GM23338 (cell line): ENCODE measurements at regions not wholly inside any gene's neighbourhood (a gene's known extent, or its start where the extent isn't known, plus 50 kb on each side); places are given as distances from the start of the nearest gene placed in this dataset.

ENCODE experiments used
- ATAC-seq: fragments of 200-7000 bp; cut with Tn5 transposase; 3 replicates; pipeline ENCODE4 v1.9.1; 2020
- DNase-seq: peaks from one replicate; pipeline ENCODE4 v3.0.0-alpha.2; 2015; ENCODE audit warnings: low spot score
- H2AFZ ChIP-seq: fragments of 200-600 bp; sonication (generic); 2 replicates; pipeline ENCODE4 v1.8.0; 2016; ENCODE audit warnings: antibody characterized with exemption, mild to moderate bottlenecking, moderate library complexity
- H3F3A ChIP-seq: fragments of 200-600 bp; sonication (generic); replicated peaks from 2 replicates; pipeline ENCODE4 v1.8.0; 2017; ENCODE audit warnings: antibody characterized with exemption, mixed run types, low read depth
- H3K27ac ChIP-seq: fragments of 200-600 bp; sonication (generic); 2 replicates; pipeline ENCODE4 v1.6.1; 2016; ENCODE audit warnings: low read depth
- H3K27me3 ChIP-seq: fragments of 200-600 bp; sonication (generic); 2 replicates; pipeline ENCODE4 v1.8.0; 2016; ENCODE audit warnings: mild to moderate bottlenecking, mixed run types, moderate library complexity; ENCODE audit not compliant: insufficient read depth
- H3K36me3 ChIP-seq: fragments of 200-600 bp; sonication (generic); 2 replicates; pipeline ENCODE4 v1.8.0; 2016; ENCODE audit warnings: mild to moderate bottlenecking; ENCODE audit not compliant: insufficient read depth
- H3K4me1 ChIP-seq: fragments of 200-600 bp; sonication (generic); 2 replicates; pipeline ENCODE4 v1.8.0; 2016; ENCODE audit warnings: mild to moderate bottlenecking, moderate library complexity; ENCODE audit not compliant: insufficient read depth
- H3K4me2 ChIP-seq: fragments of 200-600 bp; sonication (generic); 2 replicates; pipeline ENCODE4 v1.7.1; 2017; ENCODE audit warnings: mixed run types
- H3K4me3 ChIP-seq: fragments of 200-600 bp; sonication (generic); 2 replicates; pipeline ENCODE4 v1.6.1; 2016; ENCODE audit warnings: mixed run types
- H3K79me2 ChIP-seq: fragments of 200-600 bp; sonication (generic); replicated peaks from 2 replicates; pipeline ENCODE4 v1.8.0; 2017; ENCODE audit warnings: mild to moderate bottlenecking; ENCODE audit not compliant: insufficient read depth
- H3K9me2 ChIP-seq: fragments of 200-600 bp; sonication (generic); 2 replicates; pipeline ENCODE4 v1.8.0; 2017; ENCODE audit not compliant: insufficient read depth
- H4K20me1 ChIP-seq: fragments of 200-600 bp; sonication (generic); replicated peaks from 2 replicates; pipeline ENCODE4 v1.8.0; 2017; ENCODE audit warnings: mild to moderate bottlenecking; ENCODE audit not compliant: insufficient read depth
- H3K27ac Mint-ChIP-seq: 2 replicates; pipeline ENCODE4 v1.8.0; 2020; ENCODE audit warnings: inconsistent platforms, mild to moderate bottlenecking, moderate library complexity, mixed read lengths
- H3K27me3 Mint-ChIP-seq: 3 replicates; pipeline ENCODE4 v1.8.0; 2022; ENCODE audit warnings: low read depth, mild to moderate bottlenecking, moderate library complexity, mixed read lengths, inconsistent platforms; ENCODE audit not compliant: insufficient read depth, poor library complexity
- H3K36me3 Mint-ChIP-seq: 3 replicates; pipeline ENCODE4 v1.8.0; 2021; ENCODE audit warnings: low read depth, mild to moderate bottlenecking, inconsistent platforms, moderate library complexity, mixed read lengths
- H3K4me1 Mint-ChIP-seq: 3 replicates; pipeline ENCODE4 v1.8.0; 2020; ENCODE audit warnings: mild to moderate bottlenecking, inconsistent platforms, mixed read lengths
- H3K4me3 Mint-ChIP-seq: 3 replicates; pipeline ENCODE4 v1.8.0; 2021; ENCODE audit warnings: moderate library complexity, mild to moderate bottlenecking, inconsistent platforms, mixed read lengths
- H3K9me3 Mint-ChIP-seq: 3 replicates; pipeline ENCODE4 v1.8.0; 2020; ENCODE audit warnings: moderate library complexity, mild to moderate bottlenecking, inconsistent platforms, mixed read lengths
- CREB1 ChIP-seq: fragments of 250-450 bp; sonication (Bioruptor Pico); IDR thresholded peaks from 2 replicates; pipeline ENCODE4 v1.5.0; 2020; ENCODE audit warnings: low read depth, mild to moderate bottlenecking, moderate library complexity
- EZH2 ChIP-seq: fragments of 200-600 bp; sonication (generic); IDR thresholded peaks from one replicate; pipeline ENCODE4 v1.8.0; 2017; ENCODE audit warnings: antibody characterized with exemption, mild to moderate bottlenecking, low read depth; ENCODE audit not compliant: unreplicated experiment
- EZH2phosphoT487 ChIP-seq: fragments of 200-600 bp; sonication (generic); IDR thresholded peaks from one replicate; pipeline ENCODE4 v1.8.1; 2018; ENCODE audit warnings: antibody characterized with exemption; ENCODE audit not compliant: unreplicated experiment
- NANOG ChIP-seq: IDR thresholded peaks from 2 replicates; pipeline ENCODE4 v1.6.1; 2016; ENCODE audit warnings: antibody characterized with exemption, borderline replicate concordance
- POLR2AphosphoS5 ChIP-seq: IDR thresholded peaks from 2 replicates; pipeline ENCODE4 v1.6.1; 2016; ENCODE audit warnings: antibody characterized with exemption, low read depth
- STAT1 ChIP-seq: IDR thresholded peaks from one replicate; pipeline ENCODE4 v1.6.1; 2016; ENCODE audit warnings: antibody characterized with exemption; ENCODE audit not compliant: unreplicated experiment
- ZNF114 ChIP-seq: fragments of 250-450 bp; sonication (Bioruptor Pico); IDR thresholded peaks from 2 replicates; pipeline ENCODE4 v1.5.0; 2020; ENCODE audit warnings: mild to moderate bottlenecking, moderate library complexity
- ZNF331 ChIP-seq: fragments of 250-450 bp; sonication (Bioruptor Pico); IDR thresholded peaks from 2 replicates; pipeline ENCODE4 v1.5.0; 2020; ENCODE audit warnings: low read depth, mild to moderate bottlenecking, moderate library complexity
- TF ChIP-seq, protein P1 (sequence below), 2 experiments: fragments of 200-600 bp in 1 of 2; sonication (generic) in 1 of 2; conservative IDR thresholded peaks; 2 replicates each; pipeline versions ENCODE4 v1.5.1 to v1.6.1; 2016 to 2017; ENCODE audit warnings: antibody characterized with exemption in 2 of 2, low read depth in 2 of 2, mild to moderate bottlenecking in 2 of 2, moderate library complexity in 1 of 2
- TF ChIP-seq, protein P2 (sequence below): IDR thresholded peaks from one replicate; pipeline ENCODE4 v1.6.1; 2018; ENCODE audit warnings: antibody characterized with exemption; ENCODE audit not compliant: unreplicated experiment
- TF ChIP-seq, protein P3 (sequence below): IDR thresholded peaks from 2 replicates; pipeline ENCODE4 v1.6.1; 2016; ENCODE audit warnings: antibody characterized with exemption

DNA sequence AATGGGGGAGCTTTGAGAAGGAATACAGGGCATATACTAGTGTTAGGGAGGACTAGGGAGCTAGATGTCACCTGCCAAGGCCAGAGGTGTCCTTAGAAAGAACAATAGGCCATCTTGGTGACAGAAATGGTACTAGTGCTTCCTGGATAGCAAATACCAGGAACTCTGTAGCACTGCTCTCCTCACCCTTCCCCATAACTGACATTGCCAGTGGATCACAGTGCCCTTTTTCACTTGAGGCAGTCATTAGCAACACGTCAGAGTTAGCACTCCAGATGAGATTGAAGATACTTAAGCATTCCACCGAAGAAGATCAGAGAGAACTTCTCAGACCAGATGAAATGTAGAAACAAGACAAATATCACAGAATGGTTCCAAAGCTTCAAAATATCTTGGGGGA lies 103.1 kb upstream of the PDZRN3 start (continued):
- no peak for TF ChIP-seq EZH2
- no peak for TF ChIP-seq CREB1 (CRISPR knock-in tag)
- no peak for TF ChIP-seq ZNF331 (CRISPR knock-in tag)
- TF ChIP-seq ZNF114 (CRISPR knock-in tag): no peak

DNA sequence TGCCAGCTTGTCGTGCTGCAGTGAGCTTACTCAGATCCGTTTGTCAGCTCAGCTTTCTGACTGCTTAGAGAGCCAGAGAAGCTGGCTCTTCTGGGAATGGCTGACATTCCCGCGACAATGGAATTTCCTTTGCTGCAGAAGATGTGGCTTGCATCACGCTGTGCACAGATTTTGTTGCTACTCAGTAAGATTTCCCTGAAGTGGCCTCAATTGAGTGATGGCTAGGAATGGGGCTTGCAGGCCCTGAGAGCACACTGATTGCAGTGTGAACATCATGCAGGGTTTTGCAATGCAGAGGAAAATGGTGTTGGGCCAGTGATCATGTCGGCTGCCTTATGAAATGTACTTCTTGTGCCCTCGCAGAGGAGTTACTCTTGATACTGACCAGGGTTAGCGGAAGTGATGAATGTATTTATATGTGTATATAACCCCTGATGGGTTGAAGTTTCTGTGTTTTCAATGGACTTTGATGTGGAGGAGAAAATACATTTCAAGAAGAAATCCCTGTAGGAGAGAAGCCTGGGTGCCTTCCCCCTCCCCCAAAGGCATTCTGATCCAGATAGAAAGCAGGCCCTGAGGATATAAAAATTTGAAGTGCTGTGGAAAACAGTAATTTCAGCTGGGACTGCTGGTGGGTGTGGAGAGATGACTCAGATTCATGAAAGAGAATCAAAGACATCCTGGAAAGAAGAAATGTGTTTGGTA lies 102.5 kb upstream of the PDZRN3 start:
- H3K4me3 ChIP-seq: no peak overlapping the region
- Mint-ChIP-seq H3K4me3 (no peak overlapping the region), H3K36me3 (no peaks in the 10 kb centered on the region), H3K4me1 (peaks cover 27% of the 10 kb centered on the region), H3K27me3 (no peaks in the 10 kb centered on the region), H3K9me3 (no peaks in the 10 kb centered on the region), H3K27ac (peak overlapping the region; percentile 54; the same call in 1 of the 2 replicates)
- H3K4me2 ChIP-seq: peak overlapping the region; percentile 21
- ATAC-seq (peak; percentile 80), DNase-seq (peak; percentile 54)
- H3K4me1 ChIP-seq: peaks cover 17% of the 10 kb centered on the region
- H3K27me3 ChIP-seq: no peaks in the 10 kb centered on the region
- TF ChIP-seq, protein P1, sequence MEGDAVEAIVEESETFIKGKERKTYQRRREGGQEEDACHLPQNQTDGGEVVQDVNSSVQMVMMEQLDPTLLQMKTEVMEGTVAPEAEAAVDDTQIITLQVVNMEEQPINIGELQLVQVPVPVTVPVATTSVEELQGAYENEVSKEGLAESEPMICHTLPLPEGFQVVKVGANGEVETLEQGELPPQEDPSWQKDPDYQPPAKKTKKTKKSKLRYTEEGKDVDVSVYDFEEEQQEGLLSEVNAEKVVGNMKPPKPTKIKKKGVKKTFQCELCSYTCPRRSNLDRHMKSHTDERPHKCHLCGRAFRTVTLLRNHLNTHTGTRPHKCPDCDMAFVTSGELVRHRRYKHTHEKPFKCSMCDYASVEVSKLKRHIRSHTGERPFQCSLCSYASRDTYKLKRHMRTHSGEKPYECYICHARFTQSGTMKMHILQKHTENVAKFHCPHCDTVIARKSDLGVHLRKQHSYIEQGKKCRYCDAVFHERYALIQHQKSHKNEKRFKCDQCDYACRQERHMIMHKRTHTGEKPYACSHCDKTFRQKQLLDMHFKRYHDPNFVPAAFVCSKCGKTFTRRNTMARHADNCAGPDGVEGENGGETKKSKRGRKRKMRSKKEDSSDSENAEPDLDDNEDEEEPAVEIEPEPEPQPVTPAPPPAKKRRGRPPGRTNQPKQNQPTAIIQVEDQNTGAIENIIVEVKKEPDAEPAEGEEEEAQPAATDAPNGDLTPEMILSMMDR (conservative IDR thresholded peaks at IDR 0.05; ENCODE audit: low read depth in 2 of 2): no peak
- TF ChIP-seq EZH2phosphoT487: no peak
- no peak for TF ChIP-seq ZNF114 (CRISPR knock-in tag)
- TF ChIP-seq, protein P2, sequence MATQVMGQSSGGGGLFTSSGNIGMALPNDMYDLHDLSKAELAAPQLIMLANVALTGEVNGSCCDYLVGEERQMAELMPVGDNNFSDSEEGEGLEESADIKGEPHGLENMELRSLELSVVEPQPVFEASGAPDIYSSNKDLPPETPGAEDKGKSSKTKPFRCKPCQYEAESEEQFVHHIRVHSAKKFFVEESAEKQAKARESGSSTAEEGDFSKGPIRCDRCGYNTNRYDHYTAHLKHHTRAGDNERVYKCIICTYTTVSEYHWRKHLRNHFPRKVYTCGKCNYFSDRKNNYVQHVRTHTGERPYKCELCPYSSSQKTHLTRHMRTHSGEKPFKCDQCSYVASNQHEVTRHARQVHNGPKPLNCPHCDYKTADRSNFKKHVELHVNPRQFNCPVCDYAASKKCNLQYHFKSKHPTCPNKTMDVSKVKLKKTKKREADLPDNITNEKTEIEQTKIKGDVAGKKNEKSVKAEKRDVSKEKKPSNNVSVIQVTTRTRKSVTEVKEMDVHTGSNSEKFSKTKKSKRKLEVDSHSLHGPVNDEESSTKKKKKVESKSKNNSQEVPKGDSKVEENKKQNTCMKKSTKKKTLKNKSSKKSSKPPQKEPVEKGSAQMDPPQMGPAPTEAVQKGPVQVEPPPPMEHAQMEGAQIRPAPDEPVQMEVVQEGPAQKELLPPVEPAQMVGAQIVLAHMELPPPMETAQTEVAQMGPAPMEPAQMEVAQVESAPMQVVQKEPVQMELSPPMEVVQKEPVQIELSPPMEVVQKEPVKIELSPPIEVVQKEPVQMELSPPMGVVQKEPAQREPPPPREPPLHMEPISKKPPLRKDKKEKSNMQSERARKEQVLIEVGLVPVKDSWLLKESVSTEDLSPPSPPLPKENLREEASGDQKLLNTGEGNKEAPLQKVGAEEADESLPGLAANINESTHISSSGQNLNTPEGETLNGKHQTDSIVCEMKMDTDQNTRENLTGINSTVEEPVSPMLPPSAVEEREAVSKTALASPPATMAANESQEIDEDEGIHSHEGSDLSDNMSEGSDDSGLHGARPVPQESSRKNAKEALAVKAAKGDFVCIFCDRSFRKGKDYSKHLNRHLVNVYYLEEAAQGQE: no peak
- TF ChIP-seq CREB1 (CRISPR knock-in tag): no peak
- no peaks in the 10 kb centered on the region for H3K36me3 ChIP-seq
- no peaks in the 10 kb centered on the region for H3F3A ChIP-seq
- no peak overlapping the region for H3K27ac ChIP-seq
- H3K79me2 ChIP-seq: no peaks in the 10 kb centered on the region
- H4K20me1 ChIP-seq: no peaks in the 10 kb centered on the region
- H3K9me2 ChIP-seq: no peaks in the 10 kb centered on the region
- peak overlapping the region; percentile 86 for H2AFZ ChIP-seq

DNA sequence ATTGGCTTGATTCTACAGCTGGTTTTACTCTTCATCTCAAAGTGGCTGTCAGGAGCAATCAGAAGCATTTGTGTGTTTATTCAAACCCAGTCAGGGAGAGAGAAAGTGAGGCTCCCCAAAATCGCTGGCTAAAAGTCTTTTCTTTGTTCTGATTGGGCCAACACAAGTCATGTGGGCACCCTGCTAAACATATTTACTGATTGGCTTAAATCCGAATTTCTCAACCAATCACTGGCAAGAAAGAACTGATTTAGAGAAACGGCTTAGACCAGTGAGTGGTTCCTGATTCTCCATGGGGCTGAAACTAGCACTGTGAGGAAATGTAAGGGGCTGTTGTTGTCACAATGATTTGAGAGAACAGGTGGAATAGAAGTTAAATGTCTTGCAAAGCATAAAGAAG lies 98.9 kb upstream of the PDZRN3 start:
- Mint-ChIP-seq H3K27me3 (no peaks in the 10 kb centered on the region), H3K9me3 (no peaks in the 10 kb centered on the region), H3K27ac (no peak overlapping the region), H3K4me3 (no peak overlapping the region), H3K36me3 (no peaks in the 10 kb centered on the region), H3K4me1 (peaks cover 21% of the 10 kb centered on the region)
- no peaks in the 10 kb centered on the region for H3K79me2 ChIP-seq
- H3K27me3 ChIP-seq: no peaks in the 10 kb centered on the region
- ATAC-seq: no peak
- 0 out of 2 replicates have a peak overlapping the region, but pooled peaks have one; percentile 36 for H2AFZ ChIP-seq
- H3K4me2 ChIP-seq: no peak overlapping the region
- H3K9me2 ChIP-seq: no peaks in the 10 kb centered on the region
- no peak overlapping the region for H3K27ac ChIP-seq
- no peaks in the 10 kb centered on the region for H3F3A ChIP-seq
- no peaks in the 10 kb centered on the region for H3K36me3 ChIP-seq
- H3K4me1 ChIP-seq: peaks cover 17% of the 10 kb centered on the region
- H3K4me3 ChIP-seq: no peak overlapping the region
- no peak for DNase-seq
- H4K20me1 ChIP-seq: no peaks in the 10 kb centered on the region
- TF ChIP-seq, protein P3, sequence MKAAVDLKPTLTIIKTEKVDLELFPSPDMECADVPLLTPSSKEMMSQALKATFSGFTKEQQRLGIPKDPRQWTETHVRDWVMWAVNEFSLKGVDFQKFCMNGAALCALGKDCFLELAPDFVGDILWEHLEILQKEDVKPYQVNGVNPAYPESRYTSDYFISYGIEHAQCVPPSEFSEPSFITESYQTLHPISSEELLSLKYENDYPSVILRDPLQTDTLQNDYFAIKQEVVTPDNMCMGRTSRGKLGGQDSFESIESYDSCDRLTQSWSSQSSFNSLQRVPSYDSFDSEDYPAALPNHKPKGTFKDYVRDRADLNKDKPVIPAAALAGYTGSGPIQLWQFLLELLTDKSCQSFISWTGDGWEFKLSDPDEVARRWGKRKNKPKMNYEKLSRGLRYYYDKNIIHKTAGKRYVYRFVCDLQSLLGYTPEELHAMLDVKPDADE: no peak
- TF ChIP-seq STAT1: no peak
- TF ChIP-seq EZH2phosphoT487: no peak
- TF ChIP-seq ZNF331 (CRISPR knock-in tag): no peak
- no peak for TF ChIP-seq CREB1 (CRISPR knock-in tag)
- TF ChIP-seq NANOG: no peak
- no peak for TF ChIP-seq POLR2AphosphoS5
- no peak for TF ChIP-seq EZH2
- TF ChIP-seq, protein P1 (conservative IDR thresholded peaks at IDR 0.05; ENCODE audit: low read depth in 2 of 2): no peak
